Activated naive CD8-positive, alpha-beta T cell (primary cell): ENCODE measurements at regions not wholly inside any gene's neighbourhood (a gene's known extent, or its start where the extent isn't known, plus 50 kb on each side); places are given as distances from the start of the nearest gene placed in this dataset.
A peak's percentile ranks its signal among the peaks of the same experiment; 100 is the strongest.

Experiments used
- H3K27ac Mint-ChIP-seq: one replicate; pipeline ENCODE4 v1.8.0; 2021; ENCODE audit warnings: mixed read lengths
- H3K27me3 Mint-ChIP-seq: one replicate; pipeline ENCODE4 v1.8.0; 2021; ENCODE audit warnings: mixed read lengths
- H3K36me3 Mint-ChIP-seq: one replicate; pipeline ENCODE4 v1.8.0; 2021; ENCODE audit warnings: mixed read lengths
- H3K4me1 Mint-ChIP-seq: one replicate; pipeline ENCODE4 v1.8.0; 2021; ENCODE audit warnings: low read depth, mixed read lengths
- H3K4me3 Mint-ChIP-seq: one replicate; pipeline ENCODE4 v1.8.0; 2021; ENCODE audit warnings: mild to moderate bottlenecking, mixed read lengths
- H3K9me3 Mint-ChIP-seq: one replicate; pipeline ENCODE4 v1.8.0; 2021; ENCODE audit warnings: low read depth, mixed read lengths

- Mint-ChIP-seq H3K4me3 (no peak overlapping the region), H3K27me3 (no peaks in the 10 kb centered on the region), H3K9me3 (no peaks in the 10 kb centered on the region), H3K27ac (no peak overlapping the region), H3K36me3 (no peaks in the 10 kb centered on the region), H3K4me1 (peaks cover 4% of the 10 kb centered on the region)
These were observed 358.2 kb upstream of the PTGER4 start for GRCh38 chr5:40321514-40321913.

DNA sequence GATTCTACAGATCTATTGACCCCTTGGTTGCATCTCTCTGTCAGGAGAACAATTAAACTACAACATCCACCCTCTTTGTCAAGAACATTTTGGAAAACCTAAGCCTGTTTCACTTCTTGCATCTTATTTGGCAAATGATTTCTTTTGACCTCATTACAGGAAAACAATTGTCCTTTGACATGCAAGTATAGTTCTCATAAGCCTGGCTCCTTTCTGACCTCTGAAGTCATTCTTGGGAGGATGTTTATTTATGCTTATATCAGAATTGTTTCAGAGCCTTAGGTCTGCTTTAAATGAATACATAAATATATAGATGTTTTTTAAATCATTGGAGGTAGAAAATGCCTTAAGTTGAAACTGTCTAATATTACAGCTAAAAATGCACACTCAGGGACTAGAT is 361.3 kb upstream of the PTGER4 start:
- no peaks in the 10 kb centered on the region for H3K9me3 Mint-ChIP-seq
- H3K27ac Mint-ChIP-seq, result no peak overlapping the region
- no peaks in the 10 kb centered on the region for H3K36me3 Mint-ChIP-seq
- H3K4me3 Mint-ChIP-seq, result no peak overlapping the region
- H3K27me3 Mint-ChIP-seq, result no peaks in the 10 kb centered on the region
- no peaks in the 10 kb centered on the region for H3K4me1 Mint-ChIP-seq

DNA sequence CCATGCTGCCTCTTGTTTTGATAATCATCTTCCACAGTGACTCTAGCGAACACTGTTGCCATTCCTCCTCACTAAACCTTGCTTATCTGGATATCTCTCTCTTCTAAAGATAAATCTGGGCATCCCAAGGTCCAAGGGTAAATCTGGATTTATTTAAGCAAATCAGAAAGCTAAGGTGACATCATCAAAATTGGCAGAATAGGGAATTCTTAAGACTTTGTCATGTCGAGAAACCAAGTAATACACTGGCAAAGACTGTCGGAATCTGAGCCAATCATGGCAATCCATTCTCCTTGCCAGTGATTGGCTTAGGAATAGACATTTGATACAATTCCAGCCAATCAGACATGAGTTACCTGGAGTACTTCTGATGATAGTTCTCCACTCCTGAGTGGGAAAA is 362.7 kb upstream of the PTGER4 start:
- no peaks in the 10 kb centered on the region for H3K4me1 Mint-ChIP-seq
- no peaks in the 10 kb centered on the region for H3K36me3 Mint-ChIP-seq
- no peaks in the 10 kb centered on the region for H3K9me3 Mint-ChIP-seq
- H3K27ac Mint-ChIP-seq, result no peak overlapping the region
- H3K4me3 Mint-ChIP-seq, result no peak overlapping the region
- no peaks in the 10 kb centered on the region for H3K27me3 Mint-ChIP-seq

- H3K9me3 Mint-ChIP-seq, result no peaks in the 10 kb centered on the region
- no peak overlapping the region for H3K4me3 Mint-ChIP-seq
- H3K27ac Mint-ChIP-seq, result no peak overlapping the region
- H3K36me3 Mint-ChIP-seq, result no peaks in the 10 kb centered on the region
- H3K27me3 Mint-ChIP-seq, result no peaks in the 10 kb centered on the region
- no peaks in the 10 kb centered on the region for H3K4me1 Mint-ChIP-seq
These were observed 364.6 kb upstream of the PTGER4 start for GRCh38 chr5:40315126-40315525.

- H3K27ac Mint-ChIP-seq, result no peak overlapping the region
- H3K27me3 Mint-ChIP-seq, result no peaks in the 10 kb centered on the region
- H3K4me3 Mint-ChIP-seq, result no peak overlapping the region
- no peaks in the 10 kb centered on the region for H3K36me3 Mint-ChIP-seq
- no peaks in the 10 kb centered on the region for H3K4me1 Mint-ChIP-seq
- H3K9me3 Mint-ChIP-seq, result no peaks in the 10 kb centered on the region
These were observed 365.4 kb upstream of the PTGER4 start for GRCh38 chr5:40314275-40314674.

- Mint-ChIP-seq H3K27me3 (no peaks in the 10 kb centered on the region), H3K36me3 (no peaks in the 10 kb centered on the region), H3K9me3 (no peaks in the 10 kb centered on the region), H3K4me3 (no peak overlapping the region), H3K27ac (no peak overlapping the region), H3K4me1 (no peaks in the 10 kb centered on the region)
These were observed 367.5 kb upstream of the PTGER4 start for GRCh38 chr5:40312205-40312604.

DNA sequence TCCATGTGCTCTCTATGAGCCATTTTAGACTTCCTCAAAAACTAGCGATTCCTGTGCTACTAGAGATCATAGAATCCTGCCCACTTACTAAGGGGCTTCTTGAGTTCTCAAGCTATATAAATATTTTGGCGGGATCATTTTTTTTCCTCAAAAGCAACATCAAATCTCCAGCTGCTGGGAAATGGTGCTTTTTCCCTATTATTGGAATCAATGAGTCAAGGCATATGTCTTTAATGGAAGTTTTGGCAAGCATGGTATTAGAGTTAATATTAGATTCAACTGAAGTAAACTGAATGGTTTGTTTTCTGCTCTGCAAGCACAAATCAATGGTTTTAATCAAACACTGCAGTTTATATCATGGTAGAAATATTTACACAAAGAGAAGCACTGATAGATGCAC is 369.9 kb upstream of the PTGER4 start:
- H3K4me3 Mint-ChIP-seq, result no peak overlapping the region
- H3K9me3 Mint-ChIP-seq, result no peaks in the 10 kb centered on the region
- no peaks in the 10 kb centered on the region for H3K27me3 Mint-ChIP-seq
- no peaks in the 10 kb centered on the region for H3K36me3 Mint-ChIP-seq
- no peak overlapping the region for H3K27ac Mint-ChIP-seq
- H3K4me1 Mint-ChIP-seq, result no peaks in the 10 kb centered on the region

DNA sequence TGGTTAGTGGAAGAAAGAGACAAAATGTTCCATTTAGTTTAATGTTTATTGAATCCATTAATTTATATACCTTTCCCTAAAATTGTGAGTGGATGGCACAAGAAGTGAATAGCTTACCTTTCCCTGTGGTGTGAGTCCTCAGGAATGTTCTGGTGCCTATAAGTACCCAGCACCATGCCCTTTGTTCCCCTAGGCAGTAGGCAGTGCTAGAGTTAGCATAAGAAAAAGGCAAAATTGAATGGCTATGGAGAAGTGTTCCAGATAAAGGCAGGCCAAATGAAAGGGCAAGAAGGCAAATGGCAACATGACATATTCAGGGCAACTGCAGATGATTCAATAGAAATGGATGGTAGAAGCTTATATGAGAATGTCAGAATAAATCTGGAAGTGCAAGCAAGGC is 370.8 kb upstream of the PTGER4 start:
- Mint-ChIP-seq H3K27ac (no peak overlapping the region), H3K27me3 (no peaks in the 10 kb centered on the region), H3K36me3 (no peaks in the 10 kb centered on the region), H3K4me3 (no peak overlapping the region), H3K9me3 (no peaks in the 10 kb centered on the region), H3K4me1 (no peaks in the 10 kb centered on the region)

DNA sequence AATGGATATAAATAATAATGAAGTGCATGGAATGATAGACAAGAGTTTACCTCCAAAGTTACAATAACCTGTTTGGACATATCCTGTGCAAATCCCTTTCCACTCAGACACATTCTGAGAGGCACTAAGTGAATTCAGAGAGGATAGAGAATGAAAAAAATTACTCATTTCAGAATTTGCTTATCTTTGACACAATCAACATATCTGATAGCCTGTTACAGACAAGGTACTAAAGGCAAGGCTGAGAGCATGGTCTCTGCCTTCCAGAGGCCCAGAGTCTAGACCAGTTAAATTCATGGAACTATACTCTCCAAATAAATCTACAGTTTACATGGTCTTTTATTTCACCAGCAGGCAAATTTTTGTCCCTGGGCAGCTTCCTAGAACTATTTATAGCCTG is 371.8 kb upstream of the PTGER4 start:
- Mint-ChIP-seq H3K27ac (no peak overlapping the region), H3K4me3 (no peak overlapping the region), H3K36me3 (no peaks in the 10 kb centered on the region), H3K9me3 (no peaks in the 10 kb centered on the region), H3K27me3 (no peaks in the 10 kb centered on the region), H3K4me1 (no peaks in the 10 kb centered on the region)

DNA sequence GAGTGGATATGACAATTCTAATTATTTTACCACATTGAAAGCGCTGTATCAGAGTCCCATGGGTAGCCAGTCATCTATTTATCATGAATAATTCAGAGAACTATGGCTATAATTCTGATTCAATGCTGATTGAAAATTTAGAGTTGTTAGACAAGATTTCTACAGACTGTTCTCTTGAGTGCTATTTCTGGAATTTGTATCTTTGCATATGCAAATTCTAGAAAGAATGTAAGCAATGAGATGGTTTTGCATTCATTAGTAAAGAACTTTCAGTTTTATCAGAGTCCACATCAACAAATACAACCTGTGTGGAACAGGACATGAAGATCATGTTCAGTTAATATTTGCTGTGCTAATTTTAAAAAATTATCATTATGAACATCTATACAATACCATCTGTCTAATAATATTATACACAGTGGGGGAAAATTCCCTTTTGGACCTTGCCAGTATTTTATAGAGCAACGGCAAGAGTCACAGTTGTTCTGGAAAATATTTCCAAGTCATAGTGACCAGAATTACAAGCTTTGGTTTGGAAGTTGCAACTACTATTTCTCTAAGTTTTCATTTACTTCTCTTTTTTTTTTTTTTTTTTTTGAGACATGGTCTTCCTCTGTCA is 372.7 kb upstream of the PTGER4 start:
- Mint-ChIP-seq H3K4me3 (no peak overlapping the region), H3K4me1 (no peaks in the 10 kb centered on the region), H3K9me3 (no peaks in the 10 kb centered on the region), H3K27ac (no peak overlapping the region), H3K27me3 (no peaks in the 10 kb centered on the region), H3K36me3 (no peaks in the 10 kb centered on the region)

DNA sequence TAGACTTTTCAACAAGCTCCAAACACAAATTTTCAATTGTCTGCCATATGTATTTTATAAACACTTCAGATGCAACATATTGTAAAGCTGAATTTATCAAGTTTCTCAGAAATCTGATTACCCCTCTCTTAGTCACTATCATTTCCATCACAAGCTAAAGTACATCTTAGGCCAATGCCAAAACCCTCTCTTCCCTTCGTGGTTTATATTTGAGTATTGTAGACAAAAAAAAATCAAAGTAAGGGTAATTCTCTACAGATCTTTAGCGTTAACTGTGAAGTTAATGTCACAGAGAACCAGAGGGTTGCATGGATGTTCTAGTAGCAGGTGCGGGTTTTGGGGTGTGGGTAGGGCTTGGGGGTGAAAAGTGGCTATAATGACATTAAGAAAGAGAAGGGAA is 387.7 kb upstream of the PTGER4 start:
- Mint-ChIP-seq H3K27me3 (no peaks in the 10 kb centered on the region), H3K4me3 (no peak overlapping the region), H3K36me3 (peaks cover 2% of the 10 kb centered on the region), H3K27ac (no peak overlapping the region), H3K9me3 (no peaks in the 10 kb centered on the region), H3K4me1 (peaks cover 3% of the 10 kb centered on the region)

DNA sequence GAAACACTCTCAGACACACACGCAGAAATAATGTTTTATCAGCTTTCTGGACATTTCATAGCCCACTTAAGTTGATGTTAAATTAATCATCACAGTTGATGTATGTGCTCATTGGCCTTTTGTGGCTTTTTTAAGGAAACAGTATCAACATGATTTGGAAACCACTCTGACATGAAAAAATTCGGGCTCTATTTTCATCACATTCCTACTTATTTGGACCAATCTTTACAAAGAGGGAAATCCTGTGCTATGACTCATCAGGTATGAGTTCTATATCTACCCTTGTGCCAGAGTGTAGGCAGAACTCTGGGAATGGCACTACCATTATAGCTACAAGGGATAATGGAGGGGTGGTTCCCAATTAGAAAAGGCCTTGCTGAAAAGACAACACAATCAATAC is 388.4 kb upstream of the PTGER4 start:
- Mint-ChIP-seq H3K27me3 (no peaks in the 10 kb centered on the region), H3K9me3 (no peaks in the 10 kb centered on the region), H3K4me3 (no peak overlapping the region), H3K36me3 (peaks cover 2% of the 10 kb centered on the region), H3K4me1 (peaks cover 3% of the 10 kb centered on the region), H3K27ac (no peak overlapping the region)

DNA sequence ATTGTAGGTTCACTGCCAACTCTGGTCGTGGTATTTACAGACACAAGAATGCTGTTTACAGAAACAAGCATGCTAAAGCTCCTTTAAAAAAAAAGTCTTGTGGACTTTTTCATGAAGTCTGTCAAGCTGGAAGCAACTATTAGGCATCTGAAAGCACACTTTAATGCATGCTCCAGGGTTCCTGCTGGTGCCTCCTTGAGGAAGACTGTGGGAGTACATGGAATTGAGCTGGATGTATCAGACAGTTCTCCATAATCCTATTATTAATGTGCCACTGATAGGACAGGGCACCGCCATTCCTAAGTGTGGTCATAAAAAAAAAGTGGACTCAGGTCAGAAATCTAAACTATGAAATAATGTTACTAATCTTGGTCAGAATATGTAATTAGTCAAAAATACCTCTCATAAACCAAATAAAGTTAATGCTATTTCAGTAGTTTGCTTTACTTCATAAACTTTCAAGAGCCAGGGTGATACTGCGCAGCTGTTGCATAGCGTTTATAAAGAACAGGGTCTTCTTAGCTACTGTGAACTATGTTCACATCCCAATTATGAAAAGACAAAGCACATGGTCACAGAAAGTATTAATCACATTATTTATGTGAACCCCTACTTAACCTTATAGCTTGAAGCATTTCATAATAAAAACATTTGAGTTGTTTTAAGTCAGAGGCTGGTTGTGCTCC is 390.8 kb upstream of the PTGER4 start:
- no peak overlapping the region for H3K27ac Mint-ChIP-seq
- H3K9me3 Mint-ChIP-seq, result no peaks in the 10 kb centered on the region
- H3K36me3 Mint-ChIP-seq, result peaks cover 2% of the 10 kb centered on the region
- H3K27me3 Mint-ChIP-seq, result no peaks in the 10 kb centered on the region
- H3K4me1 Mint-ChIP-seq, result peaks cover 3% of the 10 kb centered on the region
- no peak overlapping the region for H3K4me3 Mint-ChIP-seq

DNA sequence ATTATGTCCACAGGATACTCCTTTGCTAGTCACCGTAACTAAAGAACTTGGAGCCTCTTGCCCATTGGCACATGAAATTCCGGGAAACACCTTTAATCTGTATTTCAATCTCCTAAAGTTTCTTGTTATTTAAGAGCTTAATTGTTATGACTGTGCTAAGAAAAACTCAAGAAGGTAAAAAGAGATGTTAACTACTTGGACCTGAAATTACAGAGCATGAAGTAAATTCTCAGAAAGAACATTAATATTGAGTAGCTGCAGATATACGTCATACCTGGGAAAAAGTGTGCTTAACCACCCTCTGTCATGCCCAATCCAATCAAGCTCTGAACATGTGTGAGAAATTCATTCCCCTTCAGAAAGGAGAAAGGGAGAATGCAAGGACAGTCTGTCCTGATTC is 394.9 kb upstream of the PTGER4 start:
- H3K27me3 Mint-ChIP-seq, result no peaks in the 10 kb centered on the region
- no peak overlapping the region for H3K27ac Mint-ChIP-seq
- H3K4me1 Mint-ChIP-seq, result no peaks in the 10 kb centered on the region
- no peaks in the 10 kb centered on the region for H3K36me3 Mint-ChIP-seq
- no peaks in the 10 kb centered on the region for H3K9me3 Mint-ChIP-seq
- no peak overlapping the region for H3K4me3 Mint-ChIP-seq

- no peaks in the 10 kb centered on the region for H3K36me3 Mint-ChIP-seq
- no peak overlapping the region for H3K4me3 Mint-ChIP-seq
- H3K4me1 Mint-ChIP-seq, result peaks cover 42% of the 10 kb centered on the region
- H3K27me3 Mint-ChIP-seq, result no peaks in the 10 kb centered on the region
- H3K27ac Mint-ChIP-seq, result peak overlapping the region; percentile 64
- H3K9me3 Mint-ChIP-seq, result no peaks in the 10 kb centered on the region
These were observed 400.8 kb upstream of the PTGER4 start for GRCh38 chr5:40278881-40279280.
